Stimulated activated CD4-positive, alpha-beta T cell treated with anti-CD3 and anti-CD28 coated beads, Interleukin-12 subunit alpha, Interleukin-12 subunit beta, amount 100 ng/mL, for 48 hours (primary cell): ENCODE measurements at regions not wholly inside any gene's neighbourhood (a gene's known extent, or its start where the extent isn't known, plus 50 kb on each side); places are given as distances from the start of the nearest gene placed in this dataset.

ENCODE experiments used
- DNase-seq, 3 donors: peaks; one replicate each; pipeline ENCODE4 v3.0.0-alpha.2; 2020; ENCODE audit warnings: low read depth in 2 of 3, low spot score in 1 of 3

- no peak for DNase-seq
Measured at GRCh38 chr5:164009621-164010020, 504.2 kb downstream of the MAT2B start.

- DNase-seq: no peak
Measured at GRCh38 chr5:164010900-164011299, 505.5 kb downstream of the MAT2B start.

- DNase-seq: no peak
Measured at GRCh38 chr5:164012371-164012770, 507.0 kb downstream of the MAT2B start.

GRCh38 chr5:164013077-164013670 is 507.8 kb downstream of the MAT2B start:
- DNase-seq: peak in 2 of 3 donors; percentile 3 to 25

- no peak for DNase-seq
Measured at GRCh38 chr5:164020116-164020515, 514.7 kb downstream of the MAT2B start.

- no peak for DNase-seq
Measured at GRCh38 chr5:164027738-164028137, 522.3 kb downstream of the MAT2B start.

- no peak for DNase-seq
Measured at GRCh38 chr5:164038128-164038783, 532.8 kb downstream of the MAT2B start.

- DNase-seq: no peak
Measured at GRCh38 chr5:164041105-164041504, 535.7 kb downstream of the MAT2B start.

- DNase-seq: no peak
Measured at GRCh38 chr5:164048359-164048926, 543.0 kb downstream of the MAT2B start.

- DNase-seq: no peak
Measured at GRCh38 chr5:164051745-164052144, 546.3 kb downstream of the MAT2B start.

GRCh38 chr5:164052536-164053093 is 547.2 kb downstream of the MAT2B start:
- DNase-seq: no peak

GRCh38 chr5:164053123-164053522 is 547.7 kb downstream of the MAT2B start:
- DNase-seq: no peak

- DNase-seq: no peak
Measured at GRCh38 chr5:164054461-164054860, 549.0 kb downstream of the MAT2B start.

GRCh38 chr5:164057121-164057520 is 551.7 kb downstream of the MAT2B start:
- no peak for DNase-seq

- DNase-seq: no peak
Measured at GRCh38 chr5:164058621-164059020, 553.2 kb downstream of the MAT2B start.

- DNase-seq: no peak
Measured at GRCh38 chr5:164059471-164059870, 554.1 kb downstream of the MAT2B start.

- DNase-seq: no peak
Measured at GRCh38 chr5:164060786-164061355, 555.5 kb downstream of the MAT2B start.

GRCh38 chr5:164062304-164062703 is 556.9 kb downstream of the MAT2B start:
- no peak for DNase-seq

- no peak for DNase-seq
Measured at GRCh38 chr5:164065266-164065665, 559.8 kb downstream of the MAT2B start.

- no peak for DNase-seq
Measured at GRCh38 chr5:164071671-164072070, 566.3 kb downstream of the MAT2B start.

GRCh38 chr5:164073081-164073480 is 567.7 kb downstream of the MAT2B start:
- DNase-seq: no peak

- DNase-seq: no peak
Measured at GRCh38 chr5:164076556-164076955, 571.1 kb downstream of the MAT2B start.
